GM12878 (cell line): ENCODE measurements at regions not wholly inside any gene's neighbourhood (a gene's known extent, or its start where the extent isn't known, plus 50 kb on each side); places are given as distances from the start of the nearest gene placed in this dataset.

Experiments used
- CHD2 ChIP-seq: IDR thresholded peaks from 2 replicates; pipeline ENCODE4 v1.6.1; 2011; ENCODE audit warnings: low read depth, low read length, improper control_type of control experiment, borderline replicate concordance
- CREB1 ChIP-seq: IDR thresholded peaks from 2 replicates; pipeline ENCODE4 v1.6.1; 2012; ENCODE audit warnings: low read depth, mild to moderate bottlenecking, inconsistent platforms
- CTCF ChIP-seq, 3 experiments: IDR thresholded peaks in 2 of 3; conservative IDR thresholded peaks in 1 of 3; 2 replicates each; pipeline ENCODE4 v1.5.1; 2011; ENCODE audit warnings: low read depth in 3 of 3, low read length in 3 of 3, mild to moderate bottlenecking in 3 of 3, control low read depth in 2 of 3, moderate library complexity in 2 of 3, inconsistent platforms in 1 of 3, mixed read lengths in 1 of 3; ENCODE audit not compliant: control insufficient read depth in 2 of 3, insufficient read depth in 1 of 3; ENCODE audit errors: extremely low read depth in 1 of 3
- ELK1 ChIP-seq: IDR thresholded peaks from 2 replicates; pipeline ENCODE4 v1.6.1; 2012; ENCODE audit warnings: low read depth, low read length, improper control_type of control experiment
- ESRRA ChIP-seq: IDR thresholded peaks from 2 replicates; pipeline ENCODE4 v1.6.1; 2012; ENCODE audit warnings: mild to moderate bottlenecking, low read length, improper control_type of control experiment
- EZH2 ChIP-seq: IDR thresholded peaks from 2 replicates; pipeline ENCODE4 v1.6.1; 2012; ENCODE audit warnings: low read depth, mild to moderate bottlenecking, control low read depth, inconsistent platforms, low read length, borderline replicate concordance; ENCODE audit not compliant: control insufficient read depth
- FOXK2 ChIP-seq: fragments of 450-650 bp; IDR thresholded peaks from 2 replicates; pipeline ENCODE4 v1.6.1; 2017; ENCODE audit warnings: mild to moderate bottlenecking, moderate library complexity
- GABPA ChIP-seq: IDR thresholded peaks from 2 replicates; pipeline ENCODE4 v1.6.1; 2014; ENCODE audit warnings: antibody characterized with exemption, low read depth, mild to moderate bottlenecking, inconsistent platforms
- MAX ChIP-seq: IDR thresholded peaks from 2 replicates; pipeline ENCODE4 v1.6.1; 2012; ENCODE audit warnings: low read depth, low read length, improper control_type of control experiment
- MXI1 ChIP-seq: fragments of 150-350 bp; IDR thresholded peaks from 2 replicates; pipeline ENCODE4 v1.6.1; 2011; ENCODE audit warnings: low read depth, mild to moderate bottlenecking, inconsistent platforms, low read length, improper control_type of control experiment
- POLR2A ChIP-seq: IDR thresholded peaks from 2 replicates; pipeline ENCODE4 v1.6.1; 2011; ENCODE audit warnings: low read depth, mild to moderate bottlenecking, low read length
- RCOR1 ChIP-seq: conservative IDR thresholded peaks from 2 replicates; pipeline ENCODE4 v1.6.1; 2012; ENCODE audit warnings: low read depth, low read length, improper control_type of control experiment
- USF1 ChIP-seq: IDR thresholded peaks from 2 replicates; pipeline ENCODE4 v1.6.1; 2011; ENCODE audit warnings: borderline replicate concordance, low read depth, mild to moderate bottlenecking, moderate library complexity, mixed read lengths, low read length; ENCODE audit not compliant: insufficient read depth; ENCODE audit errors: extremely low read length
- ZNF622 ChIP-seq: fragments of 450-650 bp; IDR thresholded peaks from 2 replicates; pipeline ENCODE4 v1.6.1; 2017; ENCODE audit warnings: mild to moderate bottlenecking, inconsistent platforms

GRCh38 chr2:235391921-235392615 lies 101.8 kb upstream of the AGAP1 start:
- TF ChIP-seq MAX (no peak), POLR2A (no peak), CTCF (IDR thresholded peaks at IDR 0.05 in 2 of 3, conservative IDR thresholded peaks at IDR 0.05 in 1 of 3; ENCODE audit: control insufficient read depth in 2 of 3, extremely low read depth in 1 of 3, insufficient read depth in 1 of 3, low read depth in 3 of 3, low read length in 3 of 3) (no peak), USF1 (no peak), EZH2 (no peak), CHD2 (no peak), ELK1 (no peak), RCOR1 (no peak), CREB1 (no peak), GABPA (no peak), FOXK2 (no peak), ESRRA (no peak), ZNF622 (no peak), MXI1 (no peak)
